Amniotic epithelial cell (primary cell): ENCODE measurements at regions not wholly inside any gene's neighbourhood (a gene's known extent, or its start where the extent isn't known, plus 50 kb on each side); places are given as distances from the start of the nearest gene placed in this dataset.
A peak's percentile ranks its signal among the peaks of the same experiment; 100 is the strongest.

ENCODE experiments used
- DNase-seq: peaks from one replicate; pipeline ENCODE4 v3.0.0-alpha.2; 2010; ENCODE audit warnings: low read depth

GRCh38 chr5:17127743-17128231 lies 89.6 kb upstream of the BASP1 start:
- DNase-seq: peak; percentile 82

- no peak for DNase-seq
Observed at GRCh38 chr5:17129093-17129849, 88.2 kb upstream of the BASP1 start.

- DNase-seq: peak; percentile 63
Observed at GRCh38 chr5:17130302-17130701, 87.1 kb upstream of the BASP1 start.

- DNase-seq: peak; percentile 37
Observed at GRCh38 chr5:17132444-17133083, 84.9 kb upstream of the BASP1 start.

GRCh38 chr5:17135050-17135449 lies 82.4 kb upstream of the BASP1 start:
- DNase-seq: no peak

GRCh38 chr5:17143335-17143734 lies 74.1 kb upstream of the BASP1 start:
- DNase-seq: no peak

GRCh38 chr5:17146280-17146841 lies 71.1 kb upstream of the BASP1 start:
- no peak for DNase-seq

GRCh38 chr5:17147170-17147569 lies 70.3 kb upstream of the BASP1 start:
- DNase-seq: no peak

- DNase-seq: peak; percentile 76
Observed at GRCh38 chr5:17147617-17148016, 69.8 kb upstream of the BASP1 start.

GRCh38 chr5:17148481-17148880 lies 69.0 kb upstream of the BASP1 start:
- no peak for DNase-seq

GRCh38 chr5:17149786-17150185 lies 67.6 kb upstream of the BASP1 start:
- DNase-seq: no peak

- DNase-seq: no peak
Observed at GRCh38 chr5:17150531-17150930, 66.9 kb upstream of the BASP1 start.

GRCh38 chr5:17151686-17152085 lies 65.7 kb upstream of the BASP1 start:
- peak; percentile 34 for DNase-seq

GRCh38 chr5:17154211-17154996 lies 63.0 kb upstream of the BASP1 start:
- peak; percentile 80 for DNase-seq

GRCh38 chr5:17156463-17156862 lies 61.0 kb upstream of the BASP1 start:
- DNase-seq: peak; percentile 53

- peak; percentile 55 for DNase-seq
Observed at GRCh38 chr5:17157294-17157693, 60.1 kb upstream of the BASP1 start.

GRCh38 chr5:17157916-17158529 lies 59.4 kb upstream of the BASP1 start:
- DNase-seq: peak; percentile 100

GRCh38 chr5:17160756-17161040 lies 56.7 kb upstream of the BASP1 start:
- DNase-seq: no peak

GRCh38 chr5:17161662-17162061 lies 55.8 kb upstream of the BASP1 start:
- no peak for DNase-seq

GRCh38 chr5:17163221-17163620 lies 54.2 kb upstream of the BASP1 start:
- DNase-seq: no peak

GRCh38 chr5:17167171-17167891 lies 50.1 kb upstream of the BASP1 start:
- no peak for DNase-seq
